Gastrocnemius medialis (tissue), 4 donors: ENCODE measurements at regions not wholly inside any gene's neighbourhood (a gene's known extent, or its start where the extent isn't known, plus 50 kb on each side); places are given as distances from the start of the nearest gene placed in this dataset.

Experiments used
- POLR2A ChIP-seq, 2 donors: fragments of 450-650 bp; IDR thresholded peaks; one replicate each; pipeline ENCODE4 v1.6.1; 2017; ENCODE audit warnings: antibody characterized with exemption in 2 of 2, mild to moderate bottlenecking in 2 of 2, moderate library complexity in 2 of 2
- TF ChIP-seq, protein P1 (sequence below), 5 experiments: fragments of 450-650 bp in 3 of 5; fragments of 200-600 bp in 2 of 5; sonication (generic) in 2 of 5; IDR thresholded peaks in 4 of 5; conservative IDR thresholded peaks in 1 of 5; 1 replicate in 4 of 5; 2 replicates in 1 of 5; pipeline ENCODE4 v1.5.1; 2016 to 2019; ENCODE audit warnings: antibody characterized with exemption in 5 of 5, mild to moderate bottlenecking in 3 of 5, moderate library complexity in 3 of 5

DNA sequence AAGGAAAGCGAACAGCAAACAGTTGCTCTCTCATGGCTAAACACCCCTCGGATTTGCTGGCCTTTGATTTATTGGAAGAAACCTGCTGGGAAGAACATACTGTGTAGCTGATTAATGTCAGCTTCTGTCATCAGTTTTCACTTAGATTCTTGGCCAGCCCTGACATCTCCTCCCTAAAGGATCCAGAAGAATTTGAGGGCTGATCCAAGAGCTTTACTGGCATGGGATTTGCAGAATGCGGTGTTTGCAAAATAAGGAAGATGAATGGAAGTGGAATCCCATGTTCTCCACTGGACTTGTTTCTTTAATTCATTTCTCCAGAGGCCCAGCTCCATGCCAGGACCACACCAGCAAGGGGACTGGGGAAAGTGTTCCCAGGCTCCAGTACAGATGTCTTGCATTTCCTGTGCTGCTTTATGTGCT, 80.5 kb downstream of the RDH14 start:
- TF ChIP-seq, protein P1, sequence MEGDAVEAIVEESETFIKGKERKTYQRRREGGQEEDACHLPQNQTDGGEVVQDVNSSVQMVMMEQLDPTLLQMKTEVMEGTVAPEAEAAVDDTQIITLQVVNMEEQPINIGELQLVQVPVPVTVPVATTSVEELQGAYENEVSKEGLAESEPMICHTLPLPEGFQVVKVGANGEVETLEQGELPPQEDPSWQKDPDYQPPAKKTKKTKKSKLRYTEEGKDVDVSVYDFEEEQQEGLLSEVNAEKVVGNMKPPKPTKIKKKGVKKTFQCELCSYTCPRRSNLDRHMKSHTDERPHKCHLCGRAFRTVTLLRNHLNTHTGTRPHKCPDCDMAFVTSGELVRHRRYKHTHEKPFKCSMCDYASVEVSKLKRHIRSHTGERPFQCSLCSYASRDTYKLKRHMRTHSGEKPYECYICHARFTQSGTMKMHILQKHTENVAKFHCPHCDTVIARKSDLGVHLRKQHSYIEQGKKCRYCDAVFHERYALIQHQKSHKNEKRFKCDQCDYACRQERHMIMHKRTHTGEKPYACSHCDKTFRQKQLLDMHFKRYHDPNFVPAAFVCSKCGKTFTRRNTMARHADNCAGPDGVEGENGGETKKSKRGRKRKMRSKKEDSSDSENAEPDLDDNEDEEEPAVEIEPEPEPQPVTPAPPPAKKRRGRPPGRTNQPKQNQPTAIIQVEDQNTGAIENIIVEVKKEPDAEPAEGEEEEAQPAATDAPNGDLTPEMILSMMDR (IDR thresholded peaks at IDR 0.05 in 4 of 5, conservative IDR thresholded peaks at IDR 0.05 in 1 of 5), result no peak
- no peak for TF ChIP-seq POLR2A (IDR thresholded peaks at IDR 0.05)
